ENCODE measurements at regions not wholly inside any gene's neighbourhood (a gene's known extent, or its start where the extent isn't known, plus 50 kb on each side); places are given as distances from the start of the nearest gene placed in this dataset.

DNA sequence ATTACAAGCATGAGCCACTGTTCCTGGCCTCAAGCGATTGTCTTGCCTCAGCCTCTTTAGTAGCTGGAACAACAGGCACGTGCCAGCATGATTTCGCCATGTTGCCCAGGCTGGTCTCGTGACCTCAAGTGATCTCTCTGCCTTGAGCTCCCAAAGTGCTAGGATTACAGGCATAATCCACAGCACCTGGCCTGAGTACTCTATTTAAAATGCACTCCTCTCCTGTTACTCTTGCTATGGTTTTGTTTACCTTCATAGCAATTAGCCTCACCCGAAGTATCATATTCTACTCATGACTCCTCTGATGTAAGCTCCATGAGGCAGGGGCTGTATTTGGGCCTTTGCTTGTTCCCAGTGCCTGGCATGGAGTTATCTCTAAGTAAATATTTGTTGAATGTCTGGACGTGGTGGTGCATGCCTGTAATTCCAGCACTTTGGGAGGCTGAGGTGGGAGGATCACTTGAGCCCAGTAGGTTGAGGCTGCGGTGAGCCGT lies 92.5 kb upstream of the SLC34A2 start:
- TF ChIP-seq POLR2A (IDR thresholded peaks at IDR 0.05): no peak
- TF ChIP-seq, protein P1, sequence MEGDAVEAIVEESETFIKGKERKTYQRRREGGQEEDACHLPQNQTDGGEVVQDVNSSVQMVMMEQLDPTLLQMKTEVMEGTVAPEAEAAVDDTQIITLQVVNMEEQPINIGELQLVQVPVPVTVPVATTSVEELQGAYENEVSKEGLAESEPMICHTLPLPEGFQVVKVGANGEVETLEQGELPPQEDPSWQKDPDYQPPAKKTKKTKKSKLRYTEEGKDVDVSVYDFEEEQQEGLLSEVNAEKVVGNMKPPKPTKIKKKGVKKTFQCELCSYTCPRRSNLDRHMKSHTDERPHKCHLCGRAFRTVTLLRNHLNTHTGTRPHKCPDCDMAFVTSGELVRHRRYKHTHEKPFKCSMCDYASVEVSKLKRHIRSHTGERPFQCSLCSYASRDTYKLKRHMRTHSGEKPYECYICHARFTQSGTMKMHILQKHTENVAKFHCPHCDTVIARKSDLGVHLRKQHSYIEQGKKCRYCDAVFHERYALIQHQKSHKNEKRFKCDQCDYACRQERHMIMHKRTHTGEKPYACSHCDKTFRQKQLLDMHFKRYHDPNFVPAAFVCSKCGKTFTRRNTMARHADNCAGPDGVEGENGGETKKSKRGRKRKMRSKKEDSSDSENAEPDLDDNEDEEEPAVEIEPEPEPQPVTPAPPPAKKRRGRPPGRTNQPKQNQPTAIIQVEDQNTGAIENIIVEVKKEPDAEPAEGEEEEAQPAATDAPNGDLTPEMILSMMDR (IDR thresholded peaks at IDR 0.05): no peak
